ENCODE measurements at regions not wholly inside any gene's neighbourhood (a gene's known extent, or its start where the extent isn't known, plus 50 kb on each side); places are given as distances from the start of the nearest gene placed in this dataset.
"Not testable (repeated sequence)": the region's sequence is repeated elsewhere in the genome, so short reads cannot be mapped to it uniquely, and the experiment has no call there.

DNA sequence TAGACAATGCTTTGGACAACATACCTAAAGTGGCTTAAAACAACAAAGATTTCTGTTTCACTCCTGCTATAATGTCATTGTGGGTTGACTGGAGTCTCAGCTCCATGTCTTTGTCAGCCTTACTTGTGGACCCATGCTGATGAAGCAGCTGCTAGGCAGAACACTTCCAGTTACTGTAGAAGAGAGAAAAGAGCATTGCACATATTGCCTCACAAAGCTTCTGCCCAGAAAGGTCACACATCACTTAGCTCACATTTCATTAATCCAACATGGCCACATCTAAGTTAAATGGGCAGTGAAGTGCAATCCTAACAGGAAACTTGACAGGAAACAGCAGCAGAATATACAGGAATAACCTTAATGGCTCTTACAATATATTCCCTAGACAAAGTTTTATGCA is 480.5 kb upstream of the HTR1E start:
- no peak for DNase-seq

DNA sequence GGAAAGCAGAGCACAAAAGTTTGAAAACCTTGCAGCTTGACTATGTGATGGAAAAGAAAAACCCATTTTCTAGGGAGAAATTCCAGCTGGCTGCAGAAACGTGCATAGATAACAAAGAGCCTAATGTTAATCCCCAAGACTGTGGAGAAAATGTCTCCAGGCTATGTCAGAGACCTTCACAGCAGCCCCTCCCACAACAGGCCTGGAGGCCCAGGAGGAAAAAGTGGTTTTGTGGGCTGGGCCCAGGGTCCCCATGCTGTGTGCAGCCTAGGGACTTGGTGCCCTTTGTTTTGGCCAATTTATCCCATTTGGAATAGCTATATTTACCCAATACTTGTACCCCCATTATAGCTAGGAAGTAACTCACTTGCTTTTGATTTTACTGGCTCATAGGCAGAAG is 484.1 kb upstream of the HTR1E start:
- DNase-seq, result no peak

DNA sequence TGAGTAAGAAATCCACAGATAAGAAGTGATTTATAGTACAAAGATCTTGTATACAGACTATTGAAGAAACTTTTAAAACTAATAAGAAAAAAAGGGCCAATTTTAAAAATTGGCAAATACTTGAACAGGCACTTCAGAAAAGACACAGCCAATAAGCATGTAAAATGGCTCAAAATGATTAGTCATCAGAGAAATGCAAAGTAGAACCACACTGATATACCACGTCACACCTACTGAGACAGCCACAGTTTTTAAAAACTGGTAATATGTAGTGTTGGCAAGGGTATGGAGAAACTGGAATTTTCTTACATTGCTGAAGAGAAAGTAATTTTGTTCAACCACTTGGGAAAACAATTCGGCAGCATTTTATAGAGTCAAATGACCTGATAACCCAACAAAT is 488.9 kb upstream of the HTR1E start:
- no peak for DNase-seq

DNA sequence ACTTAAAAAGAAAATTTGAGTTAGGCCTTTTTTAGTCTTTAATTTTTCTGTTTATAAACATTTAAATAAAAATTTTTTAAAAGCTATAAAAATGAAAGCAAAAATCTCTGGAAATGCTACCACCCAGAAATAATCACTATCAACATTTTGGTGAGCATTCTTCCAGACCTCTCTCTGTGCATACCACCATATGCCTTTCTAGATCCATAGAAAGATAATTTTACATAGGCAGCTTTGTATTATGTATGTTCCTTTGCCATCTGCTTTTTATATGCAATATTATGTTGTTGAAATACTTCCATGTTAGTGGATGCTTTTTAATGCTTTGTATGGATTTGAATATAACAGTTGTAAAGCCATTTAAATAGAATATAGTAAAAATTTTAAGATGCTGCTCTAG is 496.7 kb upstream of the HTR1E start:
- no peak for DNase-seq

DNA sequence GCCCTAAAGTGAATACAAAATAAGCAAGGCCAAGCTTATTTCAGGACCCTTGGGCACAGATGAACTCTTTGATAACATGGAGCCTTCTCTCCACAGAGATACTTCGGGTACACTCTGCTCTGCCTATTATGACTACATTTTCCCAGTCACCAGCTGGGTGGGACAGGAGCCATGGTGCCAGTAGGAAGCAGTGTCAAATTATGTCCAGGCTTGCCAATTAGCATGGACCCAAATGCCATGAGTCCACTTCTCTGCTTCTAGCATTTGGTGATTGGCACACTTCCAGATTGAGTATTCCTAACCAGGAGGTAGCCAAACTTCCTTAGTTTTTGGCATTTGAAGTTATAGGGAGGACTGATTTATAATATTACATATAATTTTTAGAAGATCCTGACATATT is 513.8 kb upstream of the HTR1E start:
- DNase-seq, result no peak

GRCh38 chr6:86412057-86412456 is 525.3 kb upstream of the HTR1E start:
- DNase-seq, result no peak

DNA sequence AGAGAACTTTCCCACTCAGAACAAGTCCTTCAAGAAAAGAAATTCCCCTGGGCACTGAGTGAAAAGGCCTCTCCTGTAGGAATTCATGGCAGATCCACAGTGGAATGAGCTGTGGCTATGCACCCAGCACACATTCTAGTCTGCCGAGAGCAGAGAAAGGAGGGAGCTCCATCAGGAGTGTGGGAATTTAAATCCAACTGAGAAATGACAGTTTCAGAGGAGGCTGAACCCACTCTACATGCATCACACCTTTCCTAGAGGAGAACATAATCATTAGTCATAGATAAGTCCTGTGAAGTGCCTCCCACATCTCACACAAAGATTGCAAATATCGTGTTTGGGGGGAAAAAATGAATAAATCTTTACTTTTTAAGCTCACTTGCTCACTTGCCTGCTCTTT is 530.2 kb upstream of the HTR1E start:
- DNase-seq, result no peak

- not testable (repeated sequence) for DNase-seq
Observed at GRCh38 chr6:86392850-86393249, 544.5 kb upstream of the HTR1E start.

- no peak for DNase-seq
Observed at GRCh38 chr6:86380571-86381125, 556.7 kb upstream of the HTR1E start.

DNA sequence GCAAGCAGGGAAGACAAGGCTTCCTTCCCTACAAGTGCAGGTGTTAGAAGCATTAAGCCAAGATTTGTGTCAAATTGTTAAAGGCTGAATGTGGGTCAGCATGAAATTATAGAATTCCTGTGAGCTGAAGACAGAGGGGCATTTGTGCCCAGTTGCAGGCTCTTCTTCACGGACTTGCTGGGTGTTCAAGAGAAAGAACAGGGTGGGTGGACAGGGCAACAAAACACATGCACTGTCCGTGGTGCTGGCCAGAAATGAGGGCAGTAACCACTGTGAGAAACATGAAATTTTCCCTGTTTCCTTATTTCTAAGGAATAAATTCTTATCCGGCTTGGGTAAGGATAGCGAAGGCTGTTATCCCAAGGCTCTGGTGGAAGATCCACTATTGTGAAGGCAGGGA is 579.5 kb upstream of the HTR1E start:
- DNase-seq, result no peak

DNA sequence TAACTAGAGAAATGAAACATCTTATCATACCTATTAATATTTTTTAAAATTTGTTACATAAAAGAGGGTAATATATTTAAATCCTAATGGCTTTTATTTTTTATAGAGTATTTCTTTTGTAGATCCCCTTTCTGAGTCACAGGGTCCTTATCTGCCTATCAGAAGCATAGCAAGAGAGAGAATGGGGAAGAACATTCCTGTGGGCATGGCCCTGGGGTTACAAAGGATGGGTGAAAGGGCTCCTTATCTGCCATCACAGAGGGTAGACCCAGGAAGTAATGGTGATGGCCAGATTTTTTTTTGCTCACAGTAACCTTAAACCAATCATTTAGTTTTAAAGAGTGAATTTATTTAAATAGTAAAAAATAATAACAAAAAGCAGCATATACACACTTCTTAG is 582.1 kb upstream of the HTR1E start:
- no peak for DNase-seq

- DNase-seq, result no peak
Observed at GRCh38 chr6:86331919-86332318, 605.4 kb upstream of the HTR1E start.

DNA sequence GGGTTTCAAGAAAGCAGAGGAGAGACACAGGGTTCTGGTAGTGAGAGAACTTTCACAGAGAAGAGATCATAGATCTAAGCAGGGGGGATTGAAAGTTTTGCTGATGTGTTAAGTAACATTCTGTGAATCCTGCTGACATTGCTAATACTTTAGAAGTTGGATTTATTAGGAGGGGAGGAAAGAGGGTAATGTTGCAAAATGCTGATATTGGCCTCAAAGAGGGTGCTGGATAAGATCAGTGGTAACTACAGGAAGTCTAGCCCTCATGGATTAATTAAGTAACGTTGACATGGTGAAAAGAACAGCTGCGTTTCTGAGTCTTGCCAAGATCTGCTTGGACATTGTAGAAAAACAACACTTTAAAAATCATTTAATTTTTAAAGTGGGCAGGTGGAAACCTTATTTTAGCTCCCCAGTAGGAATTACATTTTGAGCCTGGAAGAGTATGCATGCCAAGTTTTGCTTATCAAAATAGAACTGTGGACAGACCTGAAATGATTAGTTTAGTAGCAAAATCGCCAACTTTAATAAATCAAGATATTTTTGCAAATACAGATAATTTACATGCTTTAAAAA is 606.0 kb upstream of the HTR1E start:
- DNase-seq, result no peak

GRCh38 chr6:86306210-86306609 is 631.1 kb upstream of the HTR1E start:
- no peak for DNase-seq

- no peak for DNase-seq
Observed at GRCh38 chr6:86285876-86286275, 643.2 kb upstream of the SYNCRIP start.

DNA sequence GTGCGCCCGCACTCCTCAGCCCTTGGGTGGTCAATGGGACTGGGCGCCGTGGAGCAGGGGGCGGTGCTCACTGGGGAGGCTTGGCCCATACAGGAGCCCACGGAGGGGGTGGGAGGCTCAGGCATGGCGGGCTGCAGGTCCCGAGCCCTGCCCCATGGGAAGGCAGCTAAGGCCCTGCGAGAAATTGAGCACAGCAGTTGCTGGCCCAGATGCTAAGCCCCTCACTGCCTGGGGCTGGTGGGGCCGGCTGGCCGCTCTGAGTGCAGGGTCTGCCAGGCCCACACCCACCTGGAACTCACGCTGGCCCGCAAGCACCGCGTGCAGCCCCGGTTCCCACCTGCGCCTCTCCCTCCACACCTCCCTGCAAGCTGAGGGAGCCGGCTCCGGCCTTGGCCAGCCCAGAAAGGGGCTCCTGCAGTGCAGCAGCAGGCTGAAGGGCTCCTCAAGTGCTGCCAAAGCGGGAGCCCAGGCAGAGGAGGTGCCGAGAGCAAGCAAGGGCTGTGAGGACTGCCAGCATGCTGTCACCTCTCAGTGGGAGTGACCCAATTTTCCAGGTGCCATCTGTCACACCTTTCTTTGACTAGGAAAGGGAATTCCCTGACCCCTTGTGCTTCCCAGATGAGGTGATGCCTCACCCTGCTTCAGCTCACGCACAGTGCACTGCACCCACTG is 642.3 kb upstream of the SYNCRIP start:
- not testable (repeated sequence) for DNase-seq

GRCh38 chr6:86283596-86283995 is 640.9 kb upstream of the SYNCRIP start:
- not testable (repeated sequence) for DNase-seq

GRCh38 chr6:86276056-86276455 is 633.4 kb upstream of the SYNCRIP start:
- DNase-seq, result no peak

DNA sequence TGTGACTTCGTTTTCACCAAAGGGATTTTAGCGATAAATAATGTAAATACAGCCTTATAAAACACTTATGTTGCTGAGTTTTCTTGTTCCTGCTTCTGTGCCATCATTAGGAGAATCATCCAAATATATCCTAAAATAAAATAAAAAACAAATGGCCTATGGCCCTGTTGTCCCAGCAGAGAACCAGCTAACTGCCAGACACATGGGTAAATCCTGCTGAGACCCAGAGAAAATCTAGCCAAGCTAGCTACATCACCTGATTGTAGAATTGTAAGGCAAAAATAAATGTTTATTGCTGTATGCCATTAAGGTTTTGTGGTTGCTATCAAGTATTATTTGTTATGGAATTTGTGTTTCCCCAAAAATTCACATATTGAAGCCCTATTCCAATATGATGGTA is 631.2 kb upstream of the SYNCRIP start:
- no peak for DNase-seq

DNA sequence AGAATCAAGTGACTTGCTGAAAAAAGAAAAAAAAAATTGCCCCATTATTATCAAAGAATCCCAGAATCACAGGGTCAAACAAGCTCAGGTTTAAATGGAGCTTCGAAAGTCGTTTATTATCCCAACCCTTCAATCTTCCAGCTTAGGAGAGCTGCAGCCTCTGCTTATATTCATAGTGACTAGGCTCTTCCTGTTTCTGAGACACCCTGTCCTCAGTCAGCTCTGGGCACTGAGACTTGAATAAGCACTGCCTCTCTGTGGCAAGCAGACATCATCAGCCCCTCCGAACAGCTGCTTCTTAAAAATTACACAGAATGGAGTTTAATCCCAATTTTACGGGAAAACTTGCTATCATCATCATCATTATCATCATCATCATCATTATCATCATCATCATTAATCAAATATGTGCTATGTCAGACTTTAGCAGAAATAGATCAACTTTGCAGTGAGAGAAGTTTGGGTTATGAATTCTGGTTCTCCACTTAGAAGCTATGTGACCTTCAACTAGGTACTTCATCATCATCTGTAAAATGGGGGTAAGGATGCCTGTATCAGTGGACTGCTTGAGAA is 614.0 kb upstream of the SYNCRIP start:
- DNase-seq, result no peak

DNA sequence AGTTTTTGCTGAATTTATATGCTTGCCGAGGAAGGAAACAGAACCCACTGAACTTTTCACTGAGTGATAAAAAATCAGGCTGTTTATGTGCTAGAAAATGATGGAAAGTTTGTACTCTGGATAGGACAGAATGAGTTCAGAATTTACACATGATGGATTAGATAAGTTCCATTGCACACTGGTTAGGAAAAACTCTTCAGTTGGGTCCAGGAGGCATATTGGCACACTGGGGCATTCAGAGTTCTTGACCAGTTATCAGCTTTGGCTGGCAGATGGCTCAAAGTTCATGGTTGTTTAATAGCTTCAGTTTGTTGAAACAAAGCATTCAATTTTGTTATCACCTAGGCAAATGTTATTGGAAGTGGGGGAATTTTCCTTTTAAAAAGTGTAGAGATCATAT is 613.3 kb upstream of the SYNCRIP start:
- DNase-seq, result no peak

GRCh38 chr6:86251106-86251505 is 608.4 kb upstream of the SYNCRIP start:
- DNase-seq, result no peak

GRCh38 chr6:86217906-86218305 is 575.2 kb upstream of the SYNCRIP start:
- DNase-seq, result no peak

DNA sequence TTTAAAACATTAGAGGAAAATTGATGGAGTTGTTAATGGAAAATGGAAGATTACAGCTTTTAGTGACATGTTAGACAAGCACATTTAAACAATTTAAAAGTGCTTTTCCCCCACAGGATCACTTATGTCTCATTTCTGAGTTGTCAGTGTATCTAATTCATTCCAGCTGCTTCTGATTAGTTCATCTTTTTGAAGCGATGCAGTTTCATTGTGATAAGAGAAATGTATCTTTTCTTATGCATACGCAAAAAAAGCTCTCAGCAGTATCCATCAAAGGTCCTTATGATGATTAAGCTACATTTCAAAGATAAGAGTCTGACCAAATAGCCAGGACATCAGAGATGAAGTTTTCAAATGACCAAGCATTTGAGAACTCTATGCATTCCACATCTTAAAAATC is 572.6 kb upstream of the SYNCRIP start:
- no peak for DNase-seq

DNA sequence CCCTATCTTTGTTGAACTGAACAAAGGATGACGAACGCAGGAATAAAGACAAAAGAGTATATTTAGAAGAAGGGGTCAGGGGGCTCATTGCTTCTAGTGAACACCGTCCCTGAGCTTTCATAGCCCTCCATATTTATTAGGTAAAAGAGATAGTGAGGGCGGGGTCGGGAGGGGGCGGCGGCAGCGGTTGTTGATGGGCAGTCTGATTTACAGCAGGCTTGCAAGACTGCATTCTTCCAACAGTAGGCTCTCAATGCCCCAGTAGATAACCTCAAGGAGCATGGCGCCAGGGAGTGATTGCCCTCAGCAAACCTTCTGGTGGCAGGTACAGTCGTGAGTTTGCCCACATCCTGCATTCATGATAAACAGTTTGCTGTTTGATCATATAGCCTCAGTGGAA is 563.3 kb upstream of the SYNCRIP start:
- DNase-seq, result no peak
